Stimulated activated CD4-positive, alpha-beta T cell treated with anti-CD3 and anti-CD28 coated beads, Interleukin-2, amount 100 ng/mL, for 24 hours (primary cell): ENCODE measurements at regions not wholly inside any gene's neighbourhood (a gene's known extent, or its start where the extent isn't known, plus 50 kb on each side); places are given as distances from the start of the nearest gene placed in this dataset.
"Not testable (repeated sequence)": the region's sequence is repeated elsewhere in the genome, so short reads cannot be mapped to it uniquely, and the experiment has no call there.

ENCODE experiments used
- DNase-seq, 2 donors: peaks; one replicate each; pipeline ENCODE4 v3.0.0-alpha.2; 2020

DNA sequence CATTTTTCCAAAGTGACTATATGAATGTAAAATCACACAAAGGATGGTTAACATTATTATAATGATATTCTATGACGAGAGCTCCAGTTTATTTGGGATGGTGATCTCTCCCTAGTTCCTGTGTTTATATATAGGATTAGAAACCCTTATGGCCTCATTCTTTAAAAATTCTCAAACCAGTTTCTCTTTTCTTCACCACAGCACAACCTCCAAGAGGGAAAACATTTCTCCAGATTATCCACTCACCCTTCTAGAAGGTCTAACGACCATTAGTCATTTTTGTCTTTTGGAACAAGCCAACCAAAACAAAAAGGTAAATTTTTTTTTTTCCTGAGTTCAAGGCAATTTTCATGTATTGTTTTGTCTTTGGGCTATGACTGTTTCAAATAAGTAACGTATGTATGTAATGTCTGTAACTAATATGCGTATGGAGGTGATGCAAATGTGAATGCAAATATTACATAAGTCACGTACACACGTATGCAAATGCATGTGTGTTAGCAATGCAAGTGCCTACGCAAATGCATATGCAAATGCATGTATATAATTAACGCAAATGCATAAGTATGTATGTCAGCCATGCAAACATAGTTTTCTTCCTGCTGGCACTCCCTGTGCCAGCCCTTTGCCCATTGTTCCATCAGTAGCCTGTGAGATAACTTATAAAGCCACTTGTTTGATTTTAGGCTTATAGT, 72.5 kb upstream of the MORC3 start:
- no peak for DNase-seq

- DNase-seq, result no peak
Observed at GRCh38 chr21:36249576-36250422, 70.2 kb upstream of the MORC3 start.

- DNase-seq, result no peak
Observed at GRCh38 chr21:36250423-36251075, 69.4 kb upstream of the MORC3 start.

GRCh38 chr21:36254106-36254941, 65.7 kb upstream of the MORC3 start:
- DNase-seq, result no peak

DNA sequence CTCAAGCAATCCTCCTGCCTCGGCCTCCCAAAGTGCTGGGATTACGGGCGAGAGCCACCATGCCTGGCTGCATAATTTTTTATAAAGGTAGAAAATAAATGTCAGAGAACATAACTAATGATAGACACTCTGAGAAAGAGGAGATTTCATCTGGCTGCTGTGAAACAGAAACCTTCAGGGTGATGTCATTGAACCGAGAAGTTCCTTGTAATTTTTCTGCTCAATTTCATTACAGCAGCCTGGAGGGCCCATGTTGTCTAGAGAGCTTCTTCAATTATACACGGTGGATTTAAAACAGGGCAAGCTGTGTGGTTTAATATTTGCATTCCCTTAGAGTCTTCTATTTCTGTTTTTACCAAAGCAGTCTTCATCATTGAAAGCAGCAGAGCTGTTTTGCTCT, 64.3 kb upstream of the MORC3 start:
- DNase-seq, result no peak

DNA sequence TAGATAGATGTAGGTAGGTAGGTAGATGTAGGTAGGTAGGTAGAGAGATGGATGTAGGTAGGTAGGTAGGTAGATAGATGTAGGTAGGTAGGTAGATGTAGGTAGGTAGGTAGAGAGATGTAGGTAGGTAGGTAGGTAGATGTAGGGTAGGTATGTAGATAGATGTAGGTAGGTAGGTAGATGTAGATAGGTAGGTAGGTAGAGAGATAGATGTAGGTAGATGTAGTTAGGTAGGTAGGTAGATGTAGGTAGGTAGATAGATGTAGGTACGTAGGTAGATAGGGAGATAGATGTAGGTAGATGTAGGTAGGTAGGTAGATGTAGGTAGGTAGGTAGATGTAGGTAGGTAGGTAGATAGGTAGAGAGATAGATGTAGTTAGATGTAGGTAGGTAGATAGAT, 62.3 kb upstream of the MORC3 start:
- DNase-seq, result no peak

DNA sequence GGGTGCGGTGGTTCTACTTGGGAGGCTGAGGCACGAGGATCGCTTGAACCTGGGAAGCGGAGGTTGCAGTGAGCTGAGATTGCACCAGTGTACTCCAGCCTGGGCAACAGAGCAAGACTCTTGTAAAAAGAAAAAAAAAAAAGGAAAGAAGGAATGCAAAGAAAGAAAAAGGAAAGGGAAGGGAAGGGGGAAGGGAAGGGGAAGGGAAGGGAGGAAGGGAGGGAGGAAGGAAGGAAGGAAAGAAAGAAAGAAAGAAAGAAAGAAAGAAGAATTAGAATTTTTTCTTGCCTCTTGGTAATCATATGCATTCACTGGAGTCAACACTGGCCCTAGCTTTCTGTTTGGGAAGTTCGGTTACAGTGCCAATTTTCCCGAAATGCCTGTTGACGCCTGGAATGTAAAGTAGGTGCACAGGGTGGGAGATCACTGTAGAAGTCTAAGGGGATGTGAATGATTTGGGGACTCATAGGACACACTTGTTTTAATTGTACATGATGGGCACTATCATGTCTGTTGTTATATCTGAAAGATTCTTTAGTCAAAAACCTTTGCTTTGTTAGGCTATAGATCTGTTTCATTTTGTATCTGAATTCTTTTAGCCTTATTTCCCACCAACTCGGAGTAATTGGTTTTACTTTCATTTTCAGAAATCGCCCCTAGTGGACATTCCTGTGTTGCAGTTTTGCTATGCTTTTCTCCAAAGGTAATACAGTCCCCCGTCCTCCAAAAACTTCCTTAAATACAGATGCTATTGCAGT, 59.8 kb upstream of the MORC3 start:
- DNase-seq, result peak; percentile 9 to 47

DNA sequence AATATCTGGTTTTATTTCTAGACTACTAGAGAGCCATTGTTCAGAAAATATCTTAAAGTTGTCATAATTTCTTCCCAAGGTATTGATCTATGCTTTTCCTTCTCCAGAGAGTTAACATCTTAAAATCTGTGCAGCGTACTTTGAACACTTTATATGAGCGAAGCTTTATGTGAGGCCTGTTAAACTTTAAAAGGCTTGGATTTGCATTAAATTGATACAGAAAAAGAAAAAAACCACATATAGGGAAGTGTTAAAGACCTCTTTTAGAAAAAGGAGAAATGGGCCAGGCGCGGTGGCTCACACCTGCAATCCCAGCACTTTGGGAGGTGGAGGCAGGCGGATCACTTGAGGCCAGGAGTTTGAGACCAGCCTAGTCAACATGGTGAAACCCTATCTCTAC, 59.2 kb upstream of the MORC3 start:
- no peak for DNase-seq

GRCh38 chr21:36261459-36261858, 58.5 kb upstream of the MORC3 start:
- DNase-seq, result no peak

GRCh38 chr21:36263797-36264196, 56.2 kb upstream of the MORC3 start:
- no peak for DNase-seq

DNA sequence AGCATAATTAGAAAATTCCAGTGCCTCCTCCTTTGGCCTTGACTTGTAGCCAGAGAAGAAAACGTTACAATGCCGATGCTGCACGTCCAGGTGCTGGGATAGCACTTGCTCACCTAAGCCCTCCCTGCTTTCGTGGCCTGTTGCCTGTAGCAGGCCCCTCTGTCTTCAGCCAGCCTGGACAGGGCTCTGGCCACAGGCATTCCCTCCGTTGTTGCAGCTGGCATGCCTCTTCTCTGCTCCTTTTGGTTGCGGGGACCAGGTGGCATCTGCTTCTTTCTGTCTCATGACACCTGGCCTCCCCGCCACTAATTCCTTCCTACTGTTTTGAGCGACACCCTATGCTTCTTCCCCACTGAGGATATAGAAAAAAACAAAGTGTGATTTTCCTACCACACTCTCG, 54.6 kb upstream of the MORC3 start:
- no peak for DNase-seq

DNA sequence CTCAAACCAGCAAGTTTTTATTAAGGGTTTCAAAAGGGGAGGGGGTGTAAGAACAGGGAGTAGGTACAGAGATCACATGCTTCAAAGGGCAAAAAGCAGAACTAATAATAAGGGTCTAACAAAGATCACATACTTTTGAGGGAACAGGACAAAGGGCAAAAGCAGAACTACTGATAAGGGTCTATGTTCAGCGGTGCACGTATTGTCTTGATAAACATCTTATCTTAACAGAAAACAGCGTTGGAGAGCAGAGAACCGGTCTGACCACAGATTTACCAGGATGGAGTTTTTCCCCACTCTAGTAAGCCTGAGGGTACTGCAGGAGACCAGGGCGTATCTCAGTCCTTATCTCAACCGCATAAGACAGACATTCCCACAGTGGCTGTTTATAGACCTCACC, 52.2 kb upstream of the MORC3 start:
- not testable (repeated sequence) for DNase-seq

GRCh38 chr21:36268264-36268663, 51.7 kb upstream of the MORC3 start:
- DNase-seq, result not testable (repeated sequence)
